Neural cell (in vitro differentiated cells): ENCODE measurements at regions not wholly inside any gene's neighbourhood (a gene's known extent, or its start where the extent isn't known, plus 50 kb on each side); places are given as distances from the start of the nearest gene placed in this dataset.

Experiments used
- H2AFZ ChIP-seq: fragments of 200-600, 300-800 bp; sonication (generic), shearing (Covaris generic); 2 replicates; pipeline ENCODE4 v1.6.0; 2014; ENCODE audit warnings: low read depth, mild to moderate bottlenecking, antibody characterized with exemption, low read length, moderate library complexity
- H3F3A ChIP-seq: fragments of 200-600 bp; shearing (Covaris generic); 2 replicates; pipeline ENCODE4 v1.6.1; 2016; ENCODE audit warnings: mild to moderate bottlenecking, moderate library complexity, mixed read lengths, antibody characterized with exemption, low read length; ENCODE audit not compliant: insufficient read depth, poor library complexity, severe bottlenecking
- H3K27ac ChIP-seq: fragments of 200-600, 300-800 bp; sonication (generic), shearing (Covaris generic); 2 replicates; pipeline ENCODE4 v1.5.1; 2014; ENCODE audit warnings: mild to moderate bottlenecking, low read length, moderate library complexity
- H3K27me3 ChIP-seq: fragments of 300-800, 200-600 bp; sonication (generic), shearing (Covaris generic); 2 replicates; pipeline ENCODE4 v1.6.0; 2014; ENCODE audit warnings: mild to moderate bottlenecking, low read depth, low read length, moderate library complexity; ENCODE audit not compliant: insufficient read depth
- H3K36me3 ChIP-seq: fragments of 300-800, 200-600 bp; sonication (generic), shearing (Covaris generic); 2 replicates; pipeline ENCODE4 v1.5.1; 2014; ENCODE audit warnings: mild to moderate bottlenecking, antibody characterized with exemption, low read length, moderate library complexity; ENCODE audit not compliant: insufficient read depth
- H3K4me2 ChIP-seq: fragments of 300-800, 200-600 bp; sonication (generic), shearing (Covaris generic); 2 replicates; pipeline ENCODE4 v1.6.0; 2014; ENCODE audit warnings: mild to moderate bottlenecking, low read length
- H3K4me3 ChIP-seq: fragments of 300-800, 200-600 bp; sonication (generic), shearing (Covaris generic); 2 replicates; pipeline ENCODE4 v1.5.1; 2014; ENCODE audit warnings: mild to moderate bottlenecking, low read length, moderate library complexity
- H3K79me2 ChIP-seq: fragments of 200-600 bp; shearing (Covaris generic); replicated peaks from 2 replicates; pipeline ENCODE4 v1.6.0; 2014; ENCODE audit warnings: mild to moderate bottlenecking, low read length, moderate library complexity; ENCODE audit not compliant: insufficient read depth
- H3K9ac ChIP-seq: fragments of 300-800, 200-600 bp; sonication (generic), shearing (Covaris generic); 2 replicates; pipeline ENCODE4 v1.6.1; 2016; ENCODE audit warnings: mild to moderate bottlenecking, low read length, mixed read lengths
- H3K9me2 ChIP-seq: fragments of 200-600 bp; shearing (Covaris generic); 2 replicates; pipeline ENCODE4 v1.6.1; 2016; ENCODE audit warnings: mild to moderate bottlenecking, low read length, mixed read lengths; ENCODE audit not compliant: insufficient read depth
- H3K9me3 ChIP-seq: fragments of 200-600, 300-800 bp; sonication (generic), shearing (Covaris generic); 2 replicates; pipeline ENCODE4 v1.6.1; 2016; ENCODE audit warnings: mild to moderate bottlenecking, mixed run types, low read length, moderate library complexity, mixed read lengths
- H4K20me1 ChIP-seq: fragments of 200-600 bp; shearing (Covaris generic); 2 replicates; pipeline ENCODE4 v1.6.1; 2016; ENCODE audit warnings: mild to moderate bottlenecking, mixed run types; ENCODE audit not compliant: insufficient read depth
- EP300 ChIP-seq: fragments of 450-650 bp; conservative IDR thresholded peaks from 2 replicates; pipeline ENCODE4 v1.6.1; 2014; ENCODE audit warnings: antibody characterized with exemption, mild to moderate bottlenecking, moderate library complexity; ENCODE audit not compliant: poor library complexity, severe bottlenecking
- EZH2 ChIP-seq: fragments of 200-600, 300-800 bp; shearing (Covaris generic), sonication (generic); IDR thresholded peaks from 2 replicates; pipeline ENCODE4 v1.6.1; 2014; ENCODE audit warnings: antibody characterized with exemption, low read length, borderline replicate concordance, mild to moderate bottlenecking; ENCODE audit not compliant: insufficient read depth, poor library complexity, severe bottlenecking
- MXI1 ChIP-seq: fragments of 450-650 bp; conservative IDR thresholded peaks from 2 replicates; pipeline ENCODE4 v1.6.1; 2014; ENCODE audit warnings: antibody characterized with exemption, mild to moderate bottlenecking; ENCODE audit not compliant: poor library complexity, severe bottlenecking
- POLR2AphosphoS5 ChIP-seq: IDR thresholded peaks from 2 replicates; pipeline ENCODE4 v1.6.1; 2012
- RAD21 ChIP-seq: fragments of 450-650 bp; conservative IDR thresholded peaks from 2 replicates; pipeline ENCODE4 v1.6.1; 2014; ENCODE audit warnings: antibody characterized with exemption, mild to moderate bottlenecking, moderate library complexity
- SMC3 ChIP-seq: fragments of 450-650 bp; conservative IDR thresholded peaks from 2 replicates; pipeline ENCODE4 v1.6.1; 2014; ENCODE audit warnings: antibody characterized with exemption, mild to moderate bottlenecking, moderate library complexity; ENCODE audit not compliant: poor library complexity
- TAF1 ChIP-seq: IDR thresholded peaks from 2 replicates; pipeline ENCODE4 v1.6.1; 2012; ENCODE audit warnings: low read depth
- TF ChIP-seq, protein P1 (sequence below): IDR thresholded peaks from 2 replicates; pipeline ENCODE4 v1.6.1; 2012; ENCODE audit warnings: borderline replicate concordance
- TF ChIP-seq, protein P2 (sequence below): fragments of 450-650 bp; IDR thresholded peaks from 2 replicates; pipeline ENCODE4 v1.5.1; 2014; ENCODE audit warnings: antibody characterized with exemption, mild to moderate bottlenecking, moderate library complexity; ENCODE audit not compliant: poor library complexity, severe bottlenecking

DNA sequence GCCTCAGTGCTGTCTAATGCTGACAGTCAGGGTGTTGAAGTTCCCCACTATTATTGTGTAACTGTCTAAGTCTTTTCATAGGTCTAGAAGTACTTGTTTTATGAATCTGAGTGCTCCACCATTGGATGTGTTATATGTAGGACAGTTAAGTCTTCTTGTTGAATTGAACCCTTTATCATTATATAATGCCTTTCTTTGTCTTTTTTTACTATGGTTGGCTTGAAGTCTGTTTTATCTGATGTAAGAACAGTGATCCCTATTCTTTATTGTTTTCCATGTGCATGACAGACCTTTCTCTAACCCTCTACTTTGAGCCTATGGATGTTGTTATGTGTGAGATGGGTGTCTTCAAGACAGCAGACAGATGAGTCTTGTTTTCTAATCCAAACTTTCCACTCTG lies 107.8 kb upstream of the C11orf58 start:
- Histone ChIP-seq H2AFZ (no peak overlapping the region), H4K20me1 (no peaks in the 10 kb centered on the region), H3K27ac (no peak overlapping the region), H3F3A (no peaks in the 10 kb centered on the region), H3K36me3 (no peaks in the 10 kb centered on the region), H3K27me3 (no peaks in the 10 kb centered on the region), H3K4me2 (no peak overlapping the region), H3K79me2 (no peaks in the 10 kb centered on the region), H3K4me3 (no peak overlapping the region), H3K9me3 (no peaks in the 10 kb centered on the region), H3K9me2 (no peaks in the 10 kb centered on the region), H3K9ac (no peak overlapping the region)
- TF ChIP-seq EZH2, result no peak
- no peak for TF ChIP-seq EP300
- TF ChIP-seq SMC3, result no peak
- TF ChIP-seq, protein P1, sequence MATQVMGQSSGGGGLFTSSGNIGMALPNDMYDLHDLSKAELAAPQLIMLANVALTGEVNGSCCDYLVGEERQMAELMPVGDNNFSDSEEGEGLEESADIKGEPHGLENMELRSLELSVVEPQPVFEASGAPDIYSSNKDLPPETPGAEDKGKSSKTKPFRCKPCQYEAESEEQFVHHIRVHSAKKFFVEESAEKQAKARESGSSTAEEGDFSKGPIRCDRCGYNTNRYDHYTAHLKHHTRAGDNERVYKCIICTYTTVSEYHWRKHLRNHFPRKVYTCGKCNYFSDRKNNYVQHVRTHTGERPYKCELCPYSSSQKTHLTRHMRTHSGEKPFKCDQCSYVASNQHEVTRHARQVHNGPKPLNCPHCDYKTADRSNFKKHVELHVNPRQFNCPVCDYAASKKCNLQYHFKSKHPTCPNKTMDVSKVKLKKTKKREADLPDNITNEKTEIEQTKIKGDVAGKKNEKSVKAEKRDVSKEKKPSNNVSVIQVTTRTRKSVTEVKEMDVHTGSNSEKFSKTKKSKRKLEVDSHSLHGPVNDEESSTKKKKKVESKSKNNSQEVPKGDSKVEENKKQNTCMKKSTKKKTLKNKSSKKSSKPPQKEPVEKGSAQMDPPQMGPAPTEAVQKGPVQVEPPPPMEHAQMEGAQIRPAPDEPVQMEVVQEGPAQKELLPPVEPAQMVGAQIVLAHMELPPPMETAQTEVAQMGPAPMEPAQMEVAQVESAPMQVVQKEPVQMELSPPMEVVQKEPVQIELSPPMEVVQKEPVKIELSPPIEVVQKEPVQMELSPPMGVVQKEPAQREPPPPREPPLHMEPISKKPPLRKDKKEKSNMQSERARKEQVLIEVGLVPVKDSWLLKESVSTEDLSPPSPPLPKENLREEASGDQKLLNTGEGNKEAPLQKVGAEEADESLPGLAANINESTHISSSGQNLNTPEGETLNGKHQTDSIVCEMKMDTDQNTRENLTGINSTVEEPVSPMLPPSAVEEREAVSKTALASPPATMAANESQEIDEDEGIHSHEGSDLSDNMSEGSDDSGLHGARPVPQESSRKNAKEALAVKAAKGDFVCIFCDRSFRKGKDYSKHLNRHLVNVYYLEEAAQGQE, result no peak
- no peak for TF ChIP-seq MXI1
- TF ChIP-seq RAD21, result no peak
- TF ChIP-seq, protein P2, sequence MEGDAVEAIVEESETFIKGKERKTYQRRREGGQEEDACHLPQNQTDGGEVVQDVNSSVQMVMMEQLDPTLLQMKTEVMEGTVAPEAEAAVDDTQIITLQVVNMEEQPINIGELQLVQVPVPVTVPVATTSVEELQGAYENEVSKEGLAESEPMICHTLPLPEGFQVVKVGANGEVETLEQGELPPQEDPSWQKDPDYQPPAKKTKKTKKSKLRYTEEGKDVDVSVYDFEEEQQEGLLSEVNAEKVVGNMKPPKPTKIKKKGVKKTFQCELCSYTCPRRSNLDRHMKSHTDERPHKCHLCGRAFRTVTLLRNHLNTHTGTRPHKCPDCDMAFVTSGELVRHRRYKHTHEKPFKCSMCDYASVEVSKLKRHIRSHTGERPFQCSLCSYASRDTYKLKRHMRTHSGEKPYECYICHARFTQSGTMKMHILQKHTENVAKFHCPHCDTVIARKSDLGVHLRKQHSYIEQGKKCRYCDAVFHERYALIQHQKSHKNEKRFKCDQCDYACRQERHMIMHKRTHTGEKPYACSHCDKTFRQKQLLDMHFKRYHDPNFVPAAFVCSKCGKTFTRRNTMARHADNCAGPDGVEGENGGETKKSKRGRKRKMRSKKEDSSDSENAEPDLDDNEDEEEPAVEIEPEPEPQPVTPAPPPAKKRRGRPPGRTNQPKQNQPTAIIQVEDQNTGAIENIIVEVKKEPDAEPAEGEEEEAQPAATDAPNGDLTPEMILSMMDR, result no peak
- no peak for TF ChIP-seq TAF1
- no peak for TF ChIP-seq POLR2AphosphoS5

DNA sequence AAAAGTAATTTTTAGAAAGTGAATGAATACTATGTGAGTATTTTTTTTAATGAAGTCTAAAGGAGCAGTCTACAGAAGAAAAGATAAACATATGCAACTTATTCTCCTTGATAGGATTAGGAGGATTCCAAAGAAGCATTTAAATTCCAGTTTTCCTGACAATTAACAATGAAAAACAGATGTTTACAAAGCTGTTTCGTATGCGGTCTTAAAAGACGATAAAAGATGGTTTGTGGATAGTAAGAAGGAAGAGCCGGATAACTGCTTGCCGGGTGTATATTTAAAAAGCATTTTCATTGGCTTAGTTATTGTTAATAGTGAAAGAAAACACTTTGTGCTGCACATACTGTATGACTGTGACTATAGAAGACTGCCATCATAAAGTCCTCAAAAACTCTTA lies 120.0 kb upstream of the C11orf58 start:
- no peak overlapping the region for H3K9ac ChIP-seq
- H3K36me3 ChIP-seq, result no peaks in the 10 kb centered on the region
- H3K79me2 ChIP-seq, result no peaks in the 10 kb centered on the region
- no peak overlapping the region for H3K4me2 ChIP-seq
- peaks cover 19% of the 10 kb centered on the region for H3K27me3 ChIP-seq
- no peaks in the 10 kb centered on the region for H4K20me1 ChIP-seq
- TF ChIP-seq SMC3 (no peak), RAD21 (no peak), POLR2AphosphoS5 (no peak), EP300 (no peak), TAF1 (no peak), MXI1 (no peak), EZH2 (no peak)
- TF ChIP-seq, protein P2, result no peak
- TF ChIP-seq, protein P1, result no peak
- no peak overlapping the region for H2AFZ ChIP-seq
- H3F3A ChIP-seq, result no peaks in the 10 kb centered on the region
- H3K4me3 ChIP-seq, result no peak overlapping the region
- H3K9me2 ChIP-seq, result no peaks in the 10 kb centered on the region
- no peak overlapping the region for H3K27ac ChIP-seq
- no peaks in the 10 kb centered on the region for H3K9me3 ChIP-seq
